Coronary artery (tissue), 2 donors: ENCODE measurements at regions not wholly inside any gene's neighbourhood (a gene's known extent, or its start where the extent isn't known, plus 50 kb on each side); places are given as distances from the start of the nearest gene placed in this dataset.
"Not testable (repeated sequence)": the region's sequence is repeated elsewhere in the genome, so short reads cannot be mapped to it uniquely, and the experiment has no call there.

ENCODE experiments used
- DNase-seq: peaks from one replicate; pipeline ENCODE4 v3.0.0-alpha.2; 2017; ENCODE audit warnings: low spot score
- H3K27ac ChIP-seq, 2 donors: fragments of 200-600 bp; sonication (generic); one replicate each; pipeline ENCODE4 v1.5.1; 2016 to 2019
- H3K4me3 ChIP-seq: fragments of 200-600 bp; sonication (generic); 2 replicates; pipeline ENCODE4 v1.5.1; 2016; ENCODE audit warnings: mild to moderate bottlenecking, moderate library complexity
- CTCF ChIP-seq: fragments of 200-600 bp; sonication (generic); IDR thresholded peaks from one replicate; pipeline ENCODE4 v1.5.1; 2019; ENCODE audit warnings: antibody characterized with exemption

- no peak for DNase-seq
- H3K27ac ChIP-seq: no peak overlapping the region
- H3K4me3 ChIP-seq: no peak overlapping the region
- no peak for TF ChIP-seq CTCF
These were observed 172.3 kb downstream of the AKAIN1 start for GRCh38 chr18:5024741-5025140.

- Histone ChIP-seq H3K27ac (no peak overlapping the region), H3K4me3 (no peak overlapping the region)
- no peak for DNase-seq
- TF ChIP-seq CTCF: no peak
These were observed 175.5 kb downstream of the AKAIN1 start for GRCh38 chr18:5021558-5021957.

- no peak overlapping the region for H3K27ac ChIP-seq
- no peak for TF ChIP-seq CTCF
- DNase-seq: no peak
- H3K4me3 ChIP-seq: no peak overlapping the region
These were observed 181.8 kb downstream of the AKAIN1 start for GRCh38 chr18:5015213-5015612.

GRCh38 chr18:5004031-5004820 is 192.8 kb downstream of the AKAIN1 start:
- peak overlapping the region; percentile 61 for H3K4me3 ChIP-seq
- not testable (repeated sequence) for DNase-seq, H3K27ac ChIP-seq

- H3K4me3 ChIP-seq: no peak overlapping the region
- H3K27ac ChIP-seq: no peak overlapping the region
- DNase-seq: no peak
- no peak for TF ChIP-seq CTCF
These were observed 202.3 kb downstream of the AKAIN1 start for GRCh38 chr18:4994710-4995109.

GRCh38 chr18:4987452-4988405 is 209.3 kb downstream of the AKAIN1 start:
- no peak overlapping the region for H3K27ac ChIP-seq
- no peak for TF ChIP-seq CTCF
- no peak overlapping the region for H3K4me3 ChIP-seq
- DNase-seq: no peak

- no peak for TF ChIP-seq CTCF
These were observed 210.4 kb downstream of the AKAIN1 start for GRCh38 chr18:4986677-4987076.

More at GRCh38 chr18:4986677-4987076, 210.4 kb downstream of the AKAIN1 start:
- no peak for DNase-seq
- Histone ChIP-seq H3K4me3 (no peak overlapping the region), H3K27ac (no peak overlapping the region)
